ENCODE measurements at regions not wholly inside any gene's neighbourhood (a gene's known extent, or its start where the extent isn't known, plus 50 kb on each side); places are given as distances from the start of the nearest gene placed in this dataset.

DNA sequence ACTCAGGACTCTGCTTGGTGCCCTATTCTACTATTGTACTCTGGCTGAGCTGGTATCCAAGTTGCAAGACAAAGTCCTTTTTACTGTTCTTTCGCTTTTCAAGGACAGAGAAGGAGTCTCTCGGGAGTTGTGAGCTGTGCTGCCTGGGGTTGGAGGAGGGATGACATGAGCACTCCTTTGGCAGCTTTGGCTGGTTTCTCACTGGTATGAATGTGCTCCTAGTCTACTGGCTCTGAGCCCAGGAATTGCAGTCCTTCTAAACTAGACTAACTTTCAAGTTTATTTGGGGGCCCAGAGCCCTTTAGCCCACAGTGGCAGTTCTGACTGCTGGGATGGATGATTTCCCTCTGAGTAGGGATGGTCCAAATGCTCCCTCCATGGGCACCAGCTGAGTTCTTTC is 997.1 kb downstream of the RAB28 start:
- TF ChIP-seq ATF3 (CRISPR knock-in tag; IDR thresholded peaks at IDR 0.05) (no peak), ZBTB21 (CRISPR knock-in tag; IDR thresholded peaks at IDR 0.05) (no peak), ZNF549 (CRISPR knock-in tag; IDR thresholded peaks at IDR 0.05) (no peak), ZSCAN29 (CRISPR knock-in tag; conservative IDR thresholded peaks at IDR 0.05) (no peak), CTCF (CRISPR knock-in tag; IDR thresholded peaks at IDR 0.05) (no peak), MAX (IDR thresholded peaks at IDR 0.05) (no peak), FOXM1 (CRISPR knock-in tag; IDR thresholded peaks at IDR 0.05) (no peak), ZFP37 (CRISPR knock-in tag; IDR thresholded peaks at IDR 0.05; ENCODE audit: borderline replicate concordance) (no peak), ZNF292 (CRISPR knock-in tag; IDR thresholded peaks at IDR 0.05; ENCODE audit: borderline replicate concordance, low read depth) (no peak)

Data from HepG2 (cell line).